ENCODE measurements at regions not wholly inside any gene's neighbourhood (a gene's known extent, or its start where the extent isn't known, plus 50 kb on each side); places are given as distances from the start of the nearest gene placed in this dataset.

DNA sequence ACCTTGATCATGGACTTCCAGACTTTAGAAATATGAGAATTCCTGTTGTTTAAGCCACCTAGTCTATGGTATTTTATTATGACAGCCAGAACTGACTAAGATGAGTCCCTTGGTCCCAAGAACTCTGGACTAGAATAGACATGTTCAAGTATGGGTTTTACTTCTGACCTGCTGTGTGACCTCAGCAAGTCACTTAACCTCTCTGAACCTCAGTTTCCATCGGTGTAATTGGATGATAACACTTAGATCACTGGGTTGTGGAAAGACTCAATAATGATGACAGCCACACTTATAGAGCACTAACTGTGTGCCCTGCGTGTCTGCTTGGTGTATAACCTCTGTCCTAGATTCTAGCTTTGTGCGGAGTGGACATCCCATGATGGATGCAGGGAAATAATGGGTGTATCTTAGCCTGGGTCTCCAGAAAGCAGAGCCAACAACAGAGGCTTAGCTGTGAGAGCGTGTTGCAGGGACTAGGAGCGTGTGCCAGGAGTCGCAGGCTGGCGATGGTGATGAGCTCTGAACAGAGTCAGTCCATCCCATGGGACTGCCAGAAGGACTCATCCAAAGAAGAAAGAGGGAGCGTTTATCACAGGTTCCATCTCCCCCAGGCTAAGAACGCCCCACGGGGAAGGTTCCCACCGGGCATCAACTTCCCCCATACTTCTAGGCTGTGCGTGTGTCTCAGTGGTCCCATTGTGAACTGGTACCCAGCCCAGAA lies 93.2 kb upstream of the TP53I11 start:
- no peak overlapping the region for H3K4me3 ChIP-seq (ENCODE audit: low read depth, low read length)
- TF ChIP-seq, protein P1, sequence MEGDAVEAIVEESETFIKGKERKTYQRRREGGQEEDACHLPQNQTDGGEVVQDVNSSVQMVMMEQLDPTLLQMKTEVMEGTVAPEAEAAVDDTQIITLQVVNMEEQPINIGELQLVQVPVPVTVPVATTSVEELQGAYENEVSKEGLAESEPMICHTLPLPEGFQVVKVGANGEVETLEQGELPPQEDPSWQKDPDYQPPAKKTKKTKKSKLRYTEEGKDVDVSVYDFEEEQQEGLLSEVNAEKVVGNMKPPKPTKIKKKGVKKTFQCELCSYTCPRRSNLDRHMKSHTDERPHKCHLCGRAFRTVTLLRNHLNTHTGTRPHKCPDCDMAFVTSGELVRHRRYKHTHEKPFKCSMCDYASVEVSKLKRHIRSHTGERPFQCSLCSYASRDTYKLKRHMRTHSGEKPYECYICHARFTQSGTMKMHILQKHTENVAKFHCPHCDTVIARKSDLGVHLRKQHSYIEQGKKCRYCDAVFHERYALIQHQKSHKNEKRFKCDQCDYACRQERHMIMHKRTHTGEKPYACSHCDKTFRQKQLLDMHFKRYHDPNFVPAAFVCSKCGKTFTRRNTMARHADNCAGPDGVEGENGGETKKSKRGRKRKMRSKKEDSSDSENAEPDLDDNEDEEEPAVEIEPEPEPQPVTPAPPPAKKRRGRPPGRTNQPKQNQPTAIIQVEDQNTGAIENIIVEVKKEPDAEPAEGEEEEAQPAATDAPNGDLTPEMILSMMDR (IDR thresholded peaks at IDR 0.05; ENCODE audit: insufficient read depth, low read depth, low read length), result no peak
- DNase-seq (ENCODE audit: low read depth), result no peak

DNA sequence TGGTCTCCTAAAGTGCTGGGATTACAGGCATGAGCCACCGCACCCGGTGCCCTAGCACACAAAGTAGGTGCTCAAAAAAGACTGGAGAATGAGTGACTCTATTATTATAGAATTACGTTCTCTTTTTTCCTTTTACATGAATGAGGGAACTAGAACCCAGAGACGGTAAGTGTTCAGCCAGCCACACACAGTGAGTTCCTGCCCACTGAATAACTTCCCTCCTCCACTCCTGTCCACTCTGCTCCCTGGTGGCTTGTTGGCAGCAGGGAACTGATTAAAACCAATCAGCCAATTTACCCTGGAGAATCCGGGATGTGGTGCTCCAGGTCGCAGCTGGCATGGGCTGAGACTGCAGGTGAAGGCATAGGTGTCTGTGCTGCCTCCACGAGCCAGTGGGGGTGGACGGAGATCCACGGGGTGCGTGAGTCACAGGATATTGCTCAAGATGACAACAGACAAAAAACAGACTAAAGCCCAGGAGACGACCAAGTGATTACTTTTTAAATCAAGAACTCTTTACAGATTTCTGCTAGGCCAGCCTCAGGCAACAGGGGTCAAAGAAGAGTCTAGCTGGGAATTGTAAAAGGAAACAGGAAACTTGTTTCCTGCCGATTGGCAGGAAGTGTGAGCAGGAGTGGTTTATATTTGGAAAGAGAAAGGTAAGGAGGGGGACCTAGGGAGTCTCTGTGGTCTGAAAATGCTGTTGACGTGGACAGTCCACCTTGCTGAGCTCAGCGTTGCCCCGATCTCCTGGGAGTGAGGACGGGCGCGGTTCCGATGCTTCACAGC lies 95.2 kb upstream of the TP53I11 start:
- peak; percentile 81 for DNase-seq (ENCODE audit: low read depth)
- TF ChIP-seq, protein P1 (IDR thresholded peaks at IDR 0.05; ENCODE audit: insufficient read depth, low read depth, low read length), result no peak
- no peak overlapping the region for H3K4me3 ChIP-seq (ENCODE audit: low read depth, low read length)

DNA sequence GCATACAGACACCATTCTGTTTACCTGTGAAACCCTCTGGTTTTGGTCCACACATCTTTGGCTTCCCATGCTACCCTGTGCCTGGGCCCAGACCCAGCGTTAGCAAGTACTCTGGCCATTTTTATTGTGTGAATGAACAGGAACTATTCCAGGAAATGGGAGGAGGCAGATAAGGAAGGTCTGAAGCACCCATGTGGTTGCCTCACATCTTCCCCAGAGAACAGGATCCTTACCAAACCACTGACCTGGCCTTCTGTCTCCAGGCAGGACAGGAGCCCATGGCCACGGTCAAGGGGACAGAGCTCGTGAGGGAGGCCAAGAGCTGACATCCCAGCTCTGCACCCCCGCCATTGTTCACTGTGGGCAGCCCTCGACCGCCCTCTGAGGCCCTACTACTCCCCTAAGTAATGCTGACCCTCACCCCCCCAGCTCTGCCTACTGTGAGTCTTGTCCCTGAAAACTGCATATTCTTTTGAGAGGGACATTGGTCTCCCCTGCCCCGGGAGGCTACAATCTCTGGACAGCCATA lies 97.7 kb upstream of the TP53I11 start:
- H3K4me3 ChIP-seq (ENCODE audit: low read depth, low read length), result no peak overlapping the region
- peak; percentile 7 for DNase-seq (ENCODE audit: low read depth)
- TF ChIP-seq, protein P1 (IDR thresholded peaks at IDR 0.05; ENCODE audit: insufficient read depth, low read depth, low read length), result no peak

DNA sequence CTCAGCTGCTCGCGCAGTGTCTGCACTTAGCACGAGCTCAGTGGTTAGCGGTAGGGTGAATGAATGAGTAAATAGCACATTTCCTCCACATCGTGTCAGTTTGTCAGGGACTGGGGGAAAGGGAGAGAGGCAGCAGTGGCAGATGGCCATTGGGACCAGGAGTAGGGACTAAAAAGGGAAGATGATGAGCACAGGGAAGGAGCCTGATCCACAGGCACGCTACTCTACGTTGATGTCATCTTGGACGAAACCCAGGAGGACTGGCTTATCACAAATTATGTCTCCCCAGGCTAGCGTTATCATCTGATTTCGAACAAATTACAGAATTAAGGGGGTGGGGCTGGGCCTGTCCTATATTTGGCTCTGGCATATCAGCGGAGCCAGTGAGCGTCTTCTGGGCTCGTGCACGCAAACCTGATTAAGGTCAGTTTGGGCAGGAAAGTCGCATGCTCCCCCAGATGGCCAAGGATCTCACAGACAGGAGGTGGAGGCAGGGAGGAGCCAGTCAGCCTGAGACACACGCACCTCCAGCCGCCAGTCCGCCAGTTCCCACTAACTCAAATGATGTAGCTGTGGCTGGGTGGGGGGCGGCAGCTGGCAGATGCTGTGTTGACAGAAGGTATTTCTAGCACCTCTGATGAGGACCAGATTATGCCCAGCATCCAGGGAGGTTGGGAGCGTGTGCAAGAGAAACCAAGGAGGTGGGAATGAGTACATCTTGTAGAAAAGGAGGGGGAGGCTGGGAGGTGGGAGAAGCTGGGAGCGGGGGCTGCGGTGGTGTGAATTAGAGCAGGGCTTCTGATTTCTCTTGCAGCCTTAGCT lies 97.4 kb upstream of the PRDM11 start:
- TF ChIP-seq, protein P1 (IDR thresholded peaks at IDR 0.05; ENCODE audit: insufficient read depth, low read depth, low read length), result no peak
- peak; percentile 12 for DNase-seq (ENCODE audit: low read depth)
- no peak overlapping the region for H3K4me3 ChIP-seq (ENCODE audit: low read depth, low read length)

DNA sequence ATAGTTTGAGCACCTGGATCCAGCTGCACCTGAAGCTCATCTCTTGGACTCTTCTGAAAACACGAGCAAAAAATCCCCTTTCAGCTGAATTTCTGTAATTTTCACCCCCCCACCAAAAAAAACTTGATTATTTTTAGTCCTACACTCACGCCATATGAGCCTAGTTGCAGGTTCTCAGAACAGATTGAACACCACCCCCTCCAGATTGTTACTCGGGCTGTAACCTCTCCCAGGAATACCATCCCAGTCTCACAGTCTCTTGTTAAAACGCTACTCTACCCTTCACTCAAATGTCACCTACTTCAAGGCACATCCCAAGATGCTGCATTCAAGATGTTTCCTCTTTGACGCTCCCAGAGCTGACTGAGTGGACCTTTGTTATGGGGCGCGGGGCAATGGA lies 96.3 kb upstream of the PRDM11 start:
- H3K4me3 ChIP-seq (ENCODE audit: low read depth, low read length), result no peak overlapping the region
- TF ChIP-seq, protein P1 (IDR thresholded peaks at IDR 0.05; ENCODE audit: insufficient read depth, low read depth, low read length), result no peak
- no peak for DNase-seq (ENCODE audit: low read depth)

DNA sequence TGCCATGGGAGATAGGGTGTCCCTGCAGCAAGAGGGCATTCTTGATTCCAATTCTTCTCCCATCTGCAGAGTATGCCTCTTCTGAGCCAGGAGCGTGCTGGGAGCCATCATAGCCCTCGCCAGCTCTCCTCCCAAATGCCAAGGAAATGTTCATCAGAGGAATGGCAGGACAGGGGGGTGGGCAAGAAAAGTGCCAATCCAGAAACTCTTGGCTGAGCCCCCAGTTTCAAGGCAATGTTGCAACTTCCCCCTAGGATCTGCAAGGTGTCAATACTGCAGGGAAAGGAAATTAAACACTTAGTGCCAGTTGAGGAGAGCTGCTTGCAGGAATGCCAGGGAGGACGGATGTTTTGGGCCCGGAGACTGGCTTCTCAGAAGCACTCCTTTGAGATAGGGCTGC lies 94.8 kb upstream of the PRDM11 start:
- no peak overlapping the region for H3K4me3 ChIP-seq (ENCODE audit: low read depth, low read length)
- DNase-seq (ENCODE audit: low read depth), result no peak
- TF ChIP-seq, protein P1 (IDR thresholded peaks at IDR 0.05; ENCODE audit: insufficient read depth, low read depth, low read length), result no peak
